ENCODE measurements at regions not wholly inside any gene's neighbourhood (a gene's known extent, or its start where the extent isn't known, plus 50 kb on each side); places are given as distances from the start of the nearest gene placed in this dataset.

DNA sequence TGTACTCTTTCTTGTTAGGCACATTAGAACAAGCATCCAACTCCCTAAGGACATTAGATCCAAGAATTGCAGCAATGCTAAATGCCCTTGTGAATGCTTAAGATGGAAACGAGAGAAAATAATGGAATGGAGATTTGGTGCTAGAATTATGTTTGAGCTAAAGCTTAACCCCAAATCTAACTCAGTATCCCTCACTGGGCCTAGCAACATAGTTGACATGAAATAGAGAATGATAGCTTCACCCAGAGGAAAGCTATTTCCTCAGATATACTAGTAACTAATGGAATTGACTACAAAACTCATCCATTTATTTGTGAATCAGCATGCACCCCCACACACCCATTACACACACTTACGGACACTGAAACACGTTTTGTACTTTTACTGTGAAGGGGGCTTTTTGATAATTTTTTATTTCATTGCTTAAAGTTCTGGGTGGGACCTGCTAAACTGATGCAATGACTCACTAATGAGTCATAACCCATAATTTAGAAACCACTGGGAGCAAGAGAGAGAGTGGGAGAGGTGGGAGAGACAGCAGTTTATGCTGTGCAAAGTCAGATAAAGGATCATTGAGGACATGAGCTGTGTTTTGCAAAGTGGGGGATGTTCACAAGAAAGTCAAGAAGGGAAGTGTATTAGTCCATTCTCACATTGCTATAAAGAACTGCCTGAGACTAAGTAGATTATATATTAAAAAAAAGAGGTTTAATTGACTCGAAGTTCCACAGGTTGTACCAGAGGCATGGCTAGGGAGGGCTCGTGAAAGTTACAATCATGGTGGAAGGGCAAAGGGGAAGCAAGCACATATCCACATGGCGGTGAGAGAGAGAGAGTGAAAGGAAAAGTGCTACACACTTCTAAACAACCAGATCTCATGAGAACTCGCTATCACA lies 382.7 kb downstream of the SFMBT2 start:
- DNase-seq (ENCODE audit: low read depth), result no peak

GRCh38 chr10:7027237-7027912 lies 383.5 kb downstream of the SFMBT2 start:
- no peak for DNase-seq (ENCODE audit: low read depth)

DNA sequence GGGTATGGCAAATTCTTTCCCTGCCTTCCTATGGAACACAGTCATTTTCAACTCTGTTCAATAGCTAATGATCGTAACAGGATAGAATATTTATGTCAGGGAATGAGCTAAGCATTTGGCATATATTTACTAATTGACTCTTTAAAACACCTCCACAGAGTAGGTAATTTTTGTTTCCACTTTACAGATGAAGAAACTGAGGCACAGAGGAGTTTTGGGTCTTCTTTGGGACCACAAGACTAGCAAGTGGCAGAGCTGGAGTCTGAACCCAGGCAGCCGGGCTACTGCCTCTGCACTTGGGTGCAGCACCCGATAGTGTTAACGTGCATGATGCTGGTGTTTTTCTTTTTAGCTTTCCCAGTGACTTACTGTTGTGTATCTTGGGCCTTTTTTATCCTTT lies 384.0 kb downstream of the SFMBT2 start:
- DNase-seq (ENCODE audit: low read depth), result no peak

- no peak for DNase-seq (ENCODE audit: low read depth)
These were observed 385.5 kb downstream of the SFMBT2 start for GRCh38 chr10:7025296-7025695.

DNA sequence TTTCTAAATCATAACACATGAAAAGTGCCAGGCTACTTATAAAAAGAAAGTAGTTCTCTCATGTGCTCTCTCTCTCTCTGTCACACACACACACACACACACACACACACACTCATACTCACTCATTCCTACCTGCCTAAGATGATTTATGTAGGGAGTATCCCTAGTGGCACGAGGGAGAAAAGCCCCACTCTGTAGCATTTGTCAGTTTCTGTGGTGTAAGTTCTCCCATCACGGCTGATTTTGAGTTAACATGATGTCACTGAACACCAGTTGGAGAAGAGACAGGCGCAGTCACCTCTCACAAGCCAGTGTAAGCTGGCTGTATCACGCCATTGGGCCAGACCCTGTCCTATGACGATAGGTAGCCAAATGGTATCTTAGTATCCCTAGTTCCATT lies 395.4 kb downstream of the SFMBT2 start:
- DNase-seq (ENCODE audit: low read depth), result no peak

DNA sequence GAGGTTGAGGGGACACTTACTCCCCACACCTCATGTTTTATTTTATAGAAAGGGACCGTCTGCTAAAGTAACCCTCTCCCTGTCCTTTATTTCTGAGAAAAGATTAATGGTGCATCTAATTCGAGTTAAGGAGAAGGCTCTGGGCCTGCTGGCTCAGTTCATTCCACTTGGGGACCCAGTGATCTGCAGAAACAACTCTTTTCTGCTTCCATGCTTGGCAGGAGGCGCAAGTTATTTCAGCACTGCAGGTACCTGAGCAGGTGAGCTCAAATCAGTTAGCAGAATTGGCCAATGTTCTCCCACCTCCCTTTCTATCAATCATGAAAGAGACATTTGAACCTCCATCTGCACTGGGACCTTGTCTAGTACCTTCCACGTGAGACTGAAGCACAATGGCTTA lies 396.1 kb downstream of the SFMBT2 start:
- DNase-seq (ENCODE audit: low read depth), result no peak

GRCh38 chr10:7011994-7012393 lies 398.8 kb downstream of the SFMBT2 start:
- no peak for DNase-seq (ENCODE audit: low read depth)

GRCh38 chr10:7008645-7009044 lies 402.2 kb downstream of the SFMBT2 start:
- DNase-seq (ENCODE audit: low read depth), result no peak

DNA sequence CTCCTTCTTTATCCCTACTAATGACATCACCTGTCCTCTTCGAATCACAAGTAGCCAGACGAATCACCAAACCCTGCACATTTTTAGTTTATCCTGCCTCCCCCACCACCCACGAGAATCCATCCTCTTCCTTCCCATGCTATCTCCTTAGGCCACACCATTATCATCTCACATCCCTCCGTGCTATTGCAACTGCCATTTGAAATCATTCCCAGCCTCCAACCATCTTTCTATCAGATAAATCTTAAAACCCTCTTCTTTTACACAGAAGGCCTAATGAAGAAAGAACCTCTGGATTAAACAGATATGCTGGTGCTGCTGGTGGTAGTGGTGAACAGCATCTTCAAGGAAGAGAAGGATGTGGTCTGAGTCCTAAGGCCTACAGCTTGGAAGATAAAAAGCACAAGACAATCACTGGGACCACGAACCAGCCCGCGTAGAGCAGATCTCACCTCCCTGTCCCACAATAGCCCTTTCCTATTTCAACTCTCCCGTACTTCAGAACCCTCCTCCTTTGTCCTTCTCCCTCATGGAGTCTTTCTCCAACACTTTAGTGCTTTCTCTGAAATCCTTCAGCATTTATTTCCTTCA lies 403.1 kb downstream of the SFMBT2 start:
- no peak for DNase-seq (ENCODE audit: low read depth)

DNA sequence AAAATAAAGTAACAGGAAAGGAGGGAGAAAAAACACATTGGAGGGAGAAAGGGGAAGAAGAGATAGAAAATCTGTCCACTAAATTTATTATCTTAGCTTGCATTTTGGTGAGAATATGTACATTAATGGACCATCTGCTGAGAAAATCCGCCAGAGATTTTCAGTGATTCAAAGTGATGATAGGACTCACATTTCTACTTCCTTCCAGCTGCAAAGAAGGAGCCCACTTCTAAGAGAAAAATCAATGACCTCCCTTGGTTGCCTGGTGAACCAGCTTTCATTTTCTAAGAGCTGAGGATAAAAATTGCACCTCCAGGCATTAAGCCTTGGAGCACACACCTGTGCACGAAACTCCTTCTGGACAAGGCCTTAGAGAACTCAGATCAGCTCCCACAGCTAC lies 404.3 kb downstream of the SFMBT2 start:
- DNase-seq (ENCODE audit: low read depth), result no peak

- no peak for DNase-seq (ENCODE audit: low read depth)
These were observed 406.9 kb downstream of the SFMBT2 start for GRCh38 chr10:7003831-7004395.

DNA sequence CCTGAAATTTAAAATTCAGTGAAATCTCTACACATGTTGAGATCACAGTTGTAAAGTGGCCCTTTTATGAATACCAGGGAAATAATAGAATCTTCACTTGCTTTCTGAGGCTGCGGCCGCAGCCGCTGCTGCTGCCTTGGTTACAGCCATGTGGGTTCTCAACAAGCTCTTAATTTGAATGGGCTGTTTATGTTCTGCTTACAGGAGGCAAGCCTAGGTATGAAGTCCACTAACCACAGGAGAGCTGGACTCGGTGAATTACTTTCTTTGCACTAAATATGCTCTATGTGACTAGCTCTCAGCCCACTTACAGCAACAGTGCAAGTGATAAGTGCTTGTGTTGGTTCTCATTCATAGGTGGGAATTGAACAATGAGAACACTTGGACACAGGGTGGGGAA lies 410.8 kb downstream of the SFMBT2 start:
- no peak for DNase-seq (ENCODE audit: low read depth)

- no peak for DNase-seq (ENCODE audit: low read depth)
These were observed 411.5 kb downstream of the SFMBT2 start for GRCh38 chr10:6999232-6999925.

DNA sequence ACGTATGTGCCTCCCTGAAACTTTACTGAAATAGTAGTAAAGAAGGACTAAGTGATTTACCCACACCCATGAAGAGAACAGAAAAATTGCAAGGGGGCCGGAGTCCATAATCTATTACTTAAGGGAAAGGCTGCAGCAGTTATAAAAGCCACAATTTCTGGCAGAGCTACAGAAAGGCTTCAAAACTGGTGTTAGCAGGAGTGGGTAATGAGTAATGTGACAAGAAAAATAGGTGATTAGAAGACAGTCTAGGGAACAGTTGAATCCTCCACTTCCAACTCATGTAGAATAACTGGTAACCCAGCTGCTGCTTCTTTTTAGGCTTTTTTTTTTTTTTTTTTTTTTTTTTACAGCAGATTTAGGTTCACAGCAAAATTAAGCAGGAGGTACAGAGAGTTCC lies 413.3 kb downstream of the SFMBT2 start:
- no peak for DNase-seq (ENCODE audit: low read depth)

- no peak for DNase-seq (ENCODE audit: low read depth)
These were observed 414.4 kb downstream of the SFMBT2 start for GRCh38 chr10:6996431-6996830.

GRCh38 chr10:6995831-6996230 lies 415.0 kb downstream of the SFMBT2 start:
- DNase-seq (ENCODE audit: low read depth), result no peak

DNA sequence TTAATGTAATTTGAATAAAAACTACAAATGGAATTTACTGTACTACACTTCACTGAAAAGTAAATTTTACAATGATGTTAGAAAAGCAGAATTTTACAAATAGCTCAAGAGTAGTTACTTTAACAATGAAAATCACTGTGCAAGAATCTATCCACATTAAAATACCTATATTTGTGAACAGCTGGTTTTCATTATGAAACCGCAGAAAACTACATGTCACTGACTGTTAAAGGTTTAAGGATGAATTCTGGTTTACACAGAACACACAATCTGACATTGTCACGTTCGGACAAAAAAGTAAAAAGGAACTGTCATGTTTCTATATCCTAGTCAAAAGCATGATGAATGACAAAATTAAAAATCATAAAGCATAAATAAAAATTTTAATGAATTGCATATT lies 415.3 kb upstream of the PRKCQ start:
- no peak for DNase-seq (ENCODE audit: low read depth)

- no peak for DNase-seq (ENCODE audit: low read depth)
These were observed 410.8 kb upstream of the PRKCQ start for GRCh38 chr10:6990891-6991290.

DNA sequence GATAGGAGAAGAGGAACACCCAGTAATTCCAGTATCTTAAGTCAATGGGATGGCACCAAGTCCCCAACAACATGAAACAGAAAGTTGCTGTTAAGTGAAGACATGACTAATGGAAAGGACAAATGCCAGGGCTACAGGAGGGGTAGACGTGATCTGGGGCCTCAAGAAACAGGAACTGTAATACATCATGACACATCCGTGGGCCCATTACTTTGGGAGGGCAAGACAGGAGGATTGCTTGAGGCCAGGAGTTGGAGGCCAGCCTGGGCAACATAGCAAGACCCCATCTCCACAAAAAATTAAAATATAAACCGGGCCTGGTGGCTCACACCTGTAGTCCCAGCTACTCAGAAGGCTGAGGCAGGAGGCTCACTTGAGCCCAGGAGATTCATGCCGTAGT lies 408.6 kb upstream of the PRKCQ start:
- DNase-seq (ENCODE audit: low read depth), result no peak

DNA sequence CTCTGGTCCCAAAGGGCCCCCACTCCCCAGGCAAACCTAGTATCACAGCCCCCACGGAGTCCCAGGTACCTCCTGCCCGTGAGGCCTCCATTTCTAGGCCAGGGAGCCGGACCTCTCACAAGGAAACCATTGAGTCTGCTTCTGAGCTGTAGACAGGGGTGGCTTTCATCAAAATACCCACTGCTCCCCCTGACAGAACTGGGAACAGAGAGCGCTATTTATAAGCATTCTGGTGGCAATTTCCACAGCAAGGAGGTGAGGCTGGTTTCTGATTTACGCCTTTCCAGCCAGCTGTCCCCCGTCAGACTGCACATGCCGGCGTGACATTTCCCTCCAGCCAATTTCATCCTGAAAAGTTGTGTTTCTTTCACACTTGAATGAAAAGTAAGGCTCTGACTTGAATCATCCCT lies 407.5 kb upstream of the PRKCQ start:
- DNase-seq (ENCODE audit: low read depth), result no peak

- DNase-seq (ENCODE audit: low read depth), result no peak
These were observed 406.9 kb upstream of the PRKCQ start for GRCh38 chr10:6986927-6987326.

DNA sequence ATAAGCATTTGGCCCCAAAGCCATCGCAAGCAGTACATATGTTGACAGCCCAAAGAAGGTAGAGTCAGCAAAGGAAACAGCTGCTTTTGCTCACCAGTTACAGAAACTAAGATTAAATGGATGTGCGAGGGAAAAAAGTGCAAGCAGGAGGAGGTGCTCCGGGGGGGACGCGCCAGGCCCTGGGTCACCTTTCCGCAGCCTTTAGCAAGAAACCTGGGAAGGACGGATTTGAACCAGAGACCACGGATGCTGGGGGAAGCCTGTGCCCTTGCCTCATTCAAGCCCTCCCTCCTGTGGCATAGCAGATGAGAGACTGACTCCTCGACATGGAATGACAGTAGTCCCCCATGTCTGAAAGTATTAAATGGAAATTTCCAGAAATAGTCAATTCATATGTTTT lies 405.6 kb upstream of the PRKCQ start:
- no peak for DNase-seq (ENCODE audit: low read depth)
